ENCODE measurements at regions not wholly inside any gene's neighbourhood (a gene's known extent, or its start where the extent isn't known, plus 50 kb on each side); places are given as distances from the start of the nearest gene placed in this dataset.
"Not testable (repeated sequence)": the region's sequence is repeated elsewhere in the genome, so short reads cannot be mapped to it uniquely, and the experiment has no call there.

DNA sequence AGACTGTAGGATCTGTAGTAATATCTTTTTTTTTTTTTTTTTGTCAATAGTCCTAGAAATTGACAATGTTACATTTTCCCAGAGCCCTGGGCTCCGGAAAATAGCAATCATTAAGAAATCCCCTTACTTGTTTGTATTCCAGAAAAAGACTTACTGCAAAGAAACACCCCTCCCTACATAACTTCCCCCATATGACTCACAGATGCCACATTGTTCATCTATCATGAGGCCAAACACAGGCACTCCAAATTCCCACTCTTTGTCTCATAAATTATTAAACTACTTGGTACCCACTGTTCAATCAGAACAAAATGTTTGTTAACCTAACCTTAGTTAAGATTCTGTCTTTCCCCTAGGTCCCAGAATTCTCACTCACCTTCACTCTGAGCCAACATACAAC lies 53.5 kb downstream of the TEX51 start:
- DNase-seq (ENCODE audit: low read depth), result no peak

DNA sequence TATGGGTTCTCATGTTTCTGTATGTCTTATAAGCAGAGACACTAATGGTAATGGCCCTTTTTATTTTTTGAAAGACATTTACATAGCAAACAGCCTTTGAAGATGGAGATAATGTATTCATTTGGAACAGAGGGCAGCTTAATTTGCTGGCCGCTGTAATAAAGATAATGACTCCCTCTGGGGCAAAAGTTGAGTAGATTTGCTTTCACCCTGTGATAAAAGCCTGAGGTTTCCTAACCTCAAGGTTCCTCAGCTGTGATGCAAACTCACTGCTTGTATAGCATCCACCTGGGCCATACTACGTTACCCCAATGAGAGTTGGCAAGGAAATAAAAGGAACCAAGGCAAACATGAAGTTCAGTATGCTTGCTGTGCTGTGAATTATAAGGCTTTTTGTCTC lies 54.8 kb downstream of the TEX51 start:
- DNase-seq (ENCODE audit: low read depth), result no peak

DNA sequence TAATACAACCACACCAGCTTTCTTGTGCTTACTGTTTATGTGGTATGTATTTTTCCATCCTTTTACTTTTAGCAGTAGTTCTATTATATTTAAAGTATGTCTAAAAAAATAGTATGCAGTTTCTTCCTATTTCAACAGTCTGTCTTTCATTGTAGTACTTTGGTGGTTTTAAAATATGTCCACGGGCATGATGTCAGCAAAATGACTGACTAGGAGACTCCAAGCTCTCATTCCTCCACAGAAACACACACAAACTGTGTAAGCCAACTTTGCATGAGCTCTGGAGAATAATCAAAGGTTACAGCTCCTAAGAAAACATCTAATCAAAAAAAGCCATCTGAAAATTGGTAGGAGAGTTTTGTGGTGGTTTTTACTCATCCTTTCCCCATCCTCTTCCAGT lies 56.1 kb downstream of the TEX51 start:
- DNase-seq (ENCODE audit: low read depth), result no peak

DNA sequence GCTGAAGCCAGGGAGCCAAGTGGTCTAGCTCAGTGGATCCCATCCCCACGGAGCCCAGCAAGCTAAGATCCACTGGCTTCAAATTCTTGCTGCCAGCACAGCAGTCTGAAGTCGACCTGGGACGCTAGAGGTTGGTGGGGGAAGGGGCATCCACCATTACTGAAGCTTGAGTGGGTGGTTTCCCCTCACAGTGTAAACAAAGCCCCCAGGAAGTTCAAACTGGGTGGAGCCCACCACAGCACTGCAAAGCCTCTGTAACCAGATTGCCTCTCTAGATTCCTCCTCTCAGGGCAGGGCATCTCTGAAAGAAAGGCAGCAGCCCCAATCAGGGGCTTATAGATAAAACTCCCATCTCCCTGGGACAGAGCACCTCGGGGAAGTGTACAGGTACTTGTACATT lies 58.1 kb downstream of the TEX51 start:
- not testable (repeated sequence) for DNase-seq (ENCODE audit: low read depth)

DNA sequence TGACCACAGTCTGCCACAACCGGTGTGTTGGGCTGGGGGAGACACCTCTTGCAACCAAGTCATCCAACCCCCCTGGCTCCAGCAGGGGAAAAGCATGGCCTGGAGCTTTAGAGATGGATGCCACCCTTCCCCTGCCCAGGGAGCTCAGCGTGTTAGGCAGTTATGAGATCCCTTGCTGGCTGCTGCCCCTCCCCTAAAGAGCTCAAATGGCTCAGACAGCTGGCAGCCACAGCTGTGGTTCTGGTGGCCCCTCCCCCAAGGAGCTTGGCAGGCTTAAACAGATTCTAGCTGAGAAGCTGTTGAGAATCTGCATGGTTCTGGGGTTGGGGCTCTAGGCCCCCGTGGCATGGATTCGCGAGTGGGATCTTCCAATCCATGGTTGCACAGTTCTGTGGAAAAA lies 64.7 kb downstream of the TEX51 start:
- DNase-seq (ENCODE audit: low read depth), result no peak

DNA sequence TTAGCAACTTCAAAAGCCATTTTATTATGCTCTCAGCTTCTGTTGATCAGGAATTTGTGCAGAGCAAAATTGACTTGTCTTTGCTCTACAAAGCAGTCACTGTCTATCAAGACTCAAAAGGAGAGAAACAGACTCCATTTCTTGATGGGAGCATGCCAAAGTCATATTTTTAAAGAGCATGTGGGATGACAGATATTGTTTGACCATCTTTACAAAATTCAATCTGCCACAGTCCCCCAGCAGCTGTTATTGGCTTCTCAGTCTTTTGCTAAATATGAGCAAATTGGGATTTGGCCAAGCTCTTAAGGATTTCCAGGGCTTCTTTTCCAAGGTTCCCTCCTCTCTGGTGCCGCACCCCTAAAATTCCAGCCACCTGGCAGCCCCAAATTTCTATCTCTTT lies 67.9 kb downstream of the TEX51 start:
- DNase-seq (ENCODE audit: low read depth), result no peak

DNA sequence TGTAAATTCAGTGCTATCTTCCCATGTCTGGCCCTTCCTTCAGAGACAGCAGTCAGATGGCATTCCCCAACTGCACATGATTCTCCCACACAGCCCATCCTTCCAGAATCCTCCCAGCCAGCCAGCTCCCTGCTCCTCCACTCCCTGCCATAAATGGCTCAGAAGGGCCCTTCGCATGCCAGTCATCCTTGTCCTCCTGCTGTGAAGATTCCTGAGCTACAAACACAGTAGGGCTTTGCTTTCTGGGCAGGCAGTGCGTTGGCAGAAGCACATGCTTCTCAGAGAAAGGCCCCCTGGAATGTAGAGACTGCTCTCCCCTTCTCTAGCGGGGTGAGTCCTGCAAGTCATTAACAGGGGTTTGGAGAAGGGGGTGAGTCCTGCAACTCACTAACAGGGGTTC lies 71.9 kb downstream of the TEX51 start:
- no peak for DNase-seq (ENCODE audit: low read depth)

DNA sequence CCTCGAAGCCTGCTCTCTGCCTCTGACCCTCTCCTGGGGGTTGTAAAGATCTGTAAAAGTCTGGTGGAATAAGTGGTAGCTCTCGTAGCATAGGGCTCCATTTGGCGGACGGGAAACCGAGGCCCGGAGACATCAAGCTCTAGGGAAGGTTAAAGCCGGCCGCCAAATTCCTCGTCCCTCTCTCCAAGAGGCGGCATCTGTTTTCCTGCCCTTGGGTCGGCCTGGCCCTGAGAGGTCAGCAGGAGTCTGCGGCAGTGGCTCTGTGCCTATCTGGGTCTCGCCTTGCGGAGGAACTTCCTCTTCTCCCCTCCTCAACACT lies 72.4 kb downstream of the TEX51 start:
- DNase-seq (ENCODE audit: low read depth), result no peak

DNA sequence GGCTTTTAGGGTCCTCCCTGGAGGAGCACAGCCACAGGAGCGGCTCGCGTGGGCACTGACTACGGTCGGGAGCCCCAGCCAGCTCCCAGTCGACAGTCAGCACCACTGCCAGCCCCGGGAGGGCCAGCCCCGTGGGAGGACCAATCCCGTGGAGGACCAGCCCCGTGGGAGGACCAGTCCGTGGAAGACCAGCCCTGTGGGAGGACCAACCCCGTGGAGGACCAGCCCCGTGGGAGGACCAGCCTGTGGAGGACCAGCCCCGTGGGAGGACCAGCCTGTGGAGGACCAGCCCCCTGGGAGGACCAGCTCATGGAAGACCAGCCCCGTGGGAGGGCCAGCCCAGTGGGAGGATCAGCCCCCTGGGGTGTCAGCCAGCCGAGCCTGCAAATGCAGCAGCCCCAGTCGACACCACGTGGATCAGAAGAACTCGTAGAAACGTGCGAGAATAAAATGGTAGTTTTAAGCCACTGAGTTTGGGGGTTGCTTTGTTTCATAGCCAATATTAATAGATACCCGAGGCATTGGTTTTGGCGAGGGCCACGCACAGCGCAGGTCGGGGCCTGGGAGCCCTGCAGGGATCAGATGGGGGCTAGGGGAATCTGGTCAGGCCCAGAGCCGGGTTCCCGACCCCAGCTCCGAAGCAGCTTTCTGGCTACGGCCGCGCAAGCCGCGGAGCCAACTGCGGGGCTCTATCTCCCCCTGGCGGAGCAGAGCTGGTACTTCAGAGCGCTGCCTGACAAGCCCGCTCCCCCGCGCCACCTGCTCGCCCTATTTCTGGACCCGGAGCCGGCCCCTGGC lies 73.0 kb downstream of the TEX51 start:
- peak; percentile 80 for DNase-seq (ENCODE audit: low read depth)

DNA sequence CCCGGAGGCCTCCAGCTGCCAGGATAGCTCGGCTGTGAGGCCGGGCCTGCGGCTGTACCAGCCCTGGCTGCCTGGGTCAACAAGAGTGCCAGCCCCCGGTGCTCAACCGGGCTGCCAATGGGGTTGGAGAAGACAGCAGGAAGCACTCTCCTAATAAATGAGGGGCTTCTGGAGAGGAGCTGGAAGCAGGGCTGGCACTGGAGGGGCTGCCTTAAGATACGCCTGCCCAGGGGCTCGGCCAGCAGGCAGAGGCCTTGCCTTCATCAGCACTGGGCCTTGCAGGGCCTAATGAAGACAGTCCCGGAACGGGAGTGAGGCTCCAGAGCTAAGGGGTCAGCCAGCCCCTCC lies 73.6 kb downstream of the TEX51 start:
- DNase-seq (ENCODE audit: low read depth), result no peak

DNA sequence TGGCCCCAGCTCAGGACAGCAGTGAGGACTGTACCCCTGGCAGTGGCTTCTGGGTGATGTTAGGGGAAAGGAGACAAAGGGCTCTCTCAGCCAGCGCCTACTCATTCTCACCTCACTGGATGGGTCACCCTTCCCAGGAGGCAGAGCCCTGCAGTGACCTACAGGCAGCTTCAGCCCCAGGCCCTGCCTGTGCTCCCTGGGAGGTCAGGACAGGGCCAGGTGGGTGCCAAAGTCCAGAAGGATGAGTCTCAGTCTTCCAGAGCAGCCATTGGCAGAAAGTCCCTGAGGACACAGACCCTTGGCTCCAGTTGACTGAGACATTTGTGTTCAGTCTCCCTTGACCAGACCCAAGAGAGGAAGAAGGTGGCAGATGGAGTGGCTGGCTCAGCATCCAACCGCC lies 75.1 kb downstream of the TEX51 start:
- no peak for DNase-seq (ENCODE audit: low read depth)

DNA sequence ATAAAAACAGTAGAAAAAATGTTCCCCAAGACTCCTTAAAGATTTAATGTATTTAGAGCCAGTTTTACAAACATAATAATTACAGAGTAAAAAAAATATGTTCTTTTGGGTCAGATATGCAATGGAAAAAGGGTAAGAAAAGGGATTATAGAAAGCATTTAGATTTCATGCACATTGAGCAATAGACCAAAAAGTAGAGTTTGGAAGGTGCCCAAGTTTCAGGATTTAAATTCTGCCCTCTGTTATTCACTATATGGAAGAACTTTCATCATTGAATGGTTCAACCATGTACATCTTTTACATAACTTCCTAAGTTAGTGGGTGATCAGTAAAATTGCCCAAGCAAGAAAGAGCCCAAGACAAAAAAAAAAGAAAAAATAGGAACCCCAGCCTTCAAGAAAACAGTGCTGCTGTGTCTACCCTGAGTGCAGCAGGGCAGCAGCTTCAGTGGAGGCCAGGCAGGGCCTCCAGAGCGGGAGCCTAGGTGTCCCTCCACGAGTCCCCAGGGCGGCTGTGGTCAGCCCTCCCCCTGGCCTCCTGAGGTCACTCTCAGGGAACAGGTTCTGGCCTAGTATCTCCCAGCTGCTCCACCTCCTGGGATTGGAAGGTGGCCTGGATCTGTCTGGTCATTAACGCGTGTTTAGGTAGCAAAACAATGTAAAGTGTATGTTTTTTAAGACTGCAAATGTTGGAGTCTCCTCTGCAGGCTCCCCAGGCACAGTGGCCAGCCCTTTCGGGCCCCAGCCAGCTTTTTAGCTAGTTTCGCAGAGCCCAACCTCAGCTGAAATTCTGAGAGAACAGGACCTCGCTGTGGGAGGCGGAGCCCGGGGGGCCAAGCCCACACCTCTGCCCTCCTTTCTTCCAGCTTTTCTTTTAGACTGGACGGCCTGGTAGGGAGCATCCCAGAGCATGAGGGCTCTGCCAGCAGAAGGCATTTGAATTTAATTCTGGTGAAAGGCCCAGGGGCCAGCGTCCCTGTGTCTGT lies 77.3 kb downstream of the TEX51 start:
- peak; percentile 71 for DNase-seq (ENCODE audit: low read depth)

DNA sequence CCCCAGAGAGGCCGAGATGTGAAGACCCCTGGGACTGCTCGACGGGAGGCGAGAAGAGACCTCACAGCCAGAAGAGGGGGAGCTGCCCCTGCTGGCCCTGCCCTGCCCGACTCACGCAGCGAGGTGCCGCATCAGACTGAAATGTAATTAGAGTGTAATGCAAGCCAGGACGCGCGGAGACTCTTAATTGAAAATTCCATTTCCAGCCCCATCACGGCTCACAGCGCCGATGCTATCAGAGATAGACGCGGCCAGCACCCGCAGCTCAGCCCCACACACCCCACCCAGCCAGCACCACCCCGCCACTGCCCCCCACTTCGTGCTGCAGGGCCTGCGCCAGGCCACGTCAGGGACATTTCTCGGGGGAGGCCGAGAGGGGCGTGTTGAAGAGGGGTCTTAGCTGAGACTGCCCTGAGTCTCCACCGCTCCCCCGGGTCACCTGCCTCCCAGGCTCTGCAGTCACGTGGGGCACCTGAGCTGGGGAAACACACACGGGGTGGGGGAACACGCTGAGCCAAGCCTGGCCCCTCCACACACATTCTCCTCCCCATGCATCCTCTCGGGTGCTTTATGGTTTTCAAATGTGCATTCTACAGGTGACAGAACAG lies 78.1 kb downstream of the TEX51 start:
- DNase-seq (ENCODE audit: low read depth), result no peak

DNA sequence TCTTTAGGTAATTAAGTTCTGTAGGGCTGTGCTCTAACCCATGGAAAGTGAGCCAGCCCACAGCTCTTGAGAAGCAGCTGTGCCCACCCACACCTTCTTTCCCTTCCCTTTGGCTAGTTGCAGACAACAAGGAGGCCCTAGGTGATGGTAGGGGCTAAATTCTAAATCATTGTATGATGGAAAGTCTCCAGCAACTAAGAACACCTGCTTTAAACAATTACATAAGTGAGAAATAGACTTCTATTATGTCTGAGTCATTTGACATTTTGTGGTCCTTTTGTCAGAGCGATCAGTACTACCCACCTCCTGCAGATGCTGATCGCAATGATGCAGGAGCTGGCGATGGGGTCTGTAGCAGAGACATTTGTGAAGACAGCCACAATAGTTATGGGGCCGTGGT lies 79.6 kb downstream of the TEX51 start:
- no peak for DNase-seq (ENCODE audit: low read depth)

DNA sequence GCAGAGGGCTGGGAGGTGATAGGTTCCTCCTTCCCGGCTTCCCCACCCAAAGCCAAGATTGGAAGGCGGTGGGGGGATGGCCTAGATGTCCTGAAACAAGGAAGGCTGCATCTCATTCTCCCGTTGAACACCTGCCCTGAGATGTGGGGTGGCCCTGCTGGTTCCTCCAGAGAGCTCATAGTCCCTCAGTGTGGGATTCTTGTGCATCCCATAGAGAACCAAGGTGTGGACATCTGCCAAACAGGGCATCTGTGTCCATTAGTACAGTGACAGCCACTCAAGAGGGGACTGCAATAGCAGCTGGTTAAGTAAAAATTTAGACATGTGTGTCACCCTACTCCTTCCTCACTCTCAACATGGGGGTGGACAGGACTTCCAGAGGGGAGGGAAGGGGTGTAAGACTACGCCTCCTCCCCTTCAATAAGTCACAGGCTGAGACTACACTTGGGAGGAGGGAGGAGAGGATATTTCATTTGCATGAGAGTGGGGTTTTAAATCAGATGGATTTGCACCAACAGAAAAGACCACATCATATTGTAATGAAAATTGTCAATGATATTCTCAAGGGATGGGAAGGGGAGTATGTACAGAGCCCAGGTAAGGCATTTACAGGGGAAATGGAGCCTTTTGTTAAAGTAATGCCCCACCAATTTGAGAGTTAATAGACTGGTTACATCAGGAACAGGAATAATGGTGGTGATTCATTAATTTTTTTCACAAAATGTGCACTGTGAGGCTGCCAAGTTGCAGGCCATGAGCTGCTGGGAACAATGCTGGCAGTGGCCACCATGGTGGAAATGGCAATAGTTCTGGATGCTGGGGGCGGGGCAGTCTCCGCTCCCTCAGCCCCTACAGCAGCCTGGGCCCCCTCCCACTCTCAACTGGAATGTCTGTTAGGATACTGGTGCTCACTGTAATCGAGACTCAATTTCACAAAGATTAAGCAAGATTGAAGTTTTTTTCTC lies 80.6 kb downstream of the TEX51 start:
- no peak for DNase-seq (ENCODE audit: low read depth)

DNA sequence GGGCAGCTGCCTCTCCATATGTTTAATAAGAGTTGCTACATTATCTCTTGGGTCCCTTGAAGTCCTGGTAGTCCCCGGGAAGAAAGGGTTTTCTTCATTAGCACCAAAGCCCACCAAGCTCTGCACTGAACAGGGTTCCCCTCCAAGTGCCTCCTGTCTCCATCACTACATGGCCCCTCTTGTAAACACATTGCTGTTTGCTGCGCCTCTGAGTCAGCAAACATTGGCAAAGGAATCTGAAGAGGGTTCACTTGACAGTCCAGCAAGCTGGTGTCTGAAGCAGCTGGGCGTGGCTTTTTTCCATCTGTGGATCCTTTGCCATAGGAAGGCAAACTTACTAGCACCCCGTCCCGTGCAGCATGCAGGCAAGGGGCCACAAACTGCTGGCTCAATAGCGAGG lies 82.8 kb downstream of the TEX51 start:
- DNase-seq (ENCODE audit: low read depth), result peak; percentile 15

DNA sequence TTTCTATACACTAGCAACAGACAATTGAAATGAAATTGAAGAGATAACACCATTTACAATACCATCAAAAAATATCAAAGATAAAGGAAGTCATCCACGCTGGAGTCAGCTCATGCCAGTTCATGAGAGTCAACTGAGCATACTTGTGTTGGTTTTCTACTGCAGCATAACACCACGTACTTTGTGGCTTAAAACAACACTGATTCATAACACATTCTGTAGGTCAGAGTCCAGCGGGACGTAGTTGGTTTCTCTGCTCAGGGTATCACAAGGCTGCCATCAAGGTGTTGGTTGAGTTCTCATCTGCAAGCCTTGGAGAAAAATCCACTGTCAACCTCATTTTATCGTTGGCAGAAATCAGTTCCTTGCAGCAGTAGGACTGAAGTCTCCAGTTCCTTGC lies 84.2 kb downstream of the TEX51 start:
- no peak for DNase-seq (ENCODE audit: low read depth)

DNA sequence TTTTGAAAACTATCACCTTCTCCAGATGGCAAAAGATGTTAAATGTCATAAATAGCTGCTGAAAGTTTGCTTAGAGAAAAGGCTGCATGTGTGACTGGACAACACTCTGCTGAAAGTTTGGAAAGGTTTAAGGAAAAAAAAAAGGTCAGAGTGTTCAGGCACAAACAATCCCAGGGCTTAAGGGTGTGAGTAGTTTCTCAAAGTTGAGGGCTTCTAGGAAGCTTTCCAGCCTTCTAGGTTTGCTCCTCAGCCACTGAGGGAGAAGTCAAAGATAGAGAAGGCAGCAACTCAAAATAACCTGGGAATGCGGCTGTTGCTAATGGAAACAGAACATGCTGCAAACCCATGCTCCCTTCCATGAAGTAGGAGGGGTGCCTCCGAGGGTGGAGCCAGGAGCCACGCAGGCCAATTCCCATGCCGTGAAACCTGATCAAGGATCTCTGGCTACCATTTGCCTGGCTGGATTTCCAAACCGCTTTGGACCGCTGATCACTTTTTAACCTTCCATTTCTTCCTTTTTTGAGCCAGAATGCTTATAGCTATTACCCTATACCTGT lies 88.0 kb downstream of the TEX51 start:
- DNase-seq (ENCODE audit: low read depth), result no peak

DNA sequence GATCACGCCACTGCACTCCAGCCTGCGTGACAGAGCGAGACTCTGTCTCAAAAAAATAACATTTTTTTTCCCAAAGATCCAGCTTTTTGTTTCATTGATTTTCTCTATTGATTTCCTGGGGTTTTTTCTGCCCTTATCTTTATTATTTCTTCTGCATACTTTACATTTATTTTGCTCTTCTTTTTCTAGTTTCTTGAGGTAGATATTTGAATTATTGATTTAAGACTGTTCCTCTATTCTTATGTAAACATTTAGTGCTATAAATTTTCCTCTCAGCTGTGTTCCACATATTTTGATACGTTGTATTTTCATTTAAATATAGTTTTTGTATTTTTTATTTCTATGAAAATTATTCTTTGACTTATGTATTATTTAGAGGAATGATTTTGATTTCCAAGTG lies 89.8 kb downstream of the TEX51 start:
- no peak for DNase-seq (ENCODE audit: low read depth)

DNA sequence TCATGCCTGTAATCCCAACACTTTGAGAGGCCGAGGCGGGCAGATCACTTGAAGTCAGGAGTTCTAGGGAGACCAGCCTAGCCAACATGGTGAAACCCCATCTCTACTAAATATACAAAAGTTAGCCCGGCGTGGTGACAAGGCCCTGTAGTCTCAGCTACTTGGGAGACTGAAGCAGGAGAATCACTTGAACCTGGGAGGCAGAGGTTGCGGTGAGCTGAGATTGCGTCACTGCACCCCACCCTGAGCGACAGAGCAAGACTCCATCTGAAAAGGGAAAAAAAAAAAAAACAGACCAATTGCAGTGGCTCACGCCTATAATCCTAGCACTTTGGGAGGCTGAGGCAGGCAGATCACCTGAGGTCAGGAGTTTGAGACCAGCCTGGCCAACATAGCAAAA lies 90.4 kb downstream of the TEX51 start:
- DNase-seq (ENCODE audit: low read depth), result not testable (repeated sequence)

DNA sequence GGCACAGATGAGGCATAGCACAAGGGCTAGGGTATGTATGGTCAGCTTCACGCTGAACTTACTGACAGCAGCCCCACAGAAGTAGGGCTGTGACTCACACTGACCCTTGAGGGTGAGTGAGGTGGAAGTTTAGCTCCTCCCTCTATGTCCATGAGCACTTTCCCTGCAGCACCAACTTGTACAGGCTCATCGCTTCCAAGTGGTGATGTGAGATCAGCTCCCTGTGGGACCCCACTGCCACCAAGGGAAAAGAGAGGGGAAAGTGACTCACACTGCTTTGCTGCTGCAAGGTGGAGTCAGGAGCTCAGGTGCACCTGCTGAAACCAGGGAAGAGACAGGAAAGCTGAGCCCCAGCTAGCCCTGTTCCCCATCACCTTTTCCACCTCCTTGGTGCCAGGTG lies 91.5 kb downstream of the TEX51 start:
- DNase-seq (ENCODE audit: low read depth), result no peak
